ENCODE measurements at regions not wholly inside any gene's neighbourhood (a gene's known extent, or its start where the extent isn't known, plus 50 kb on each side); places are given as distances from the start of the nearest gene placed in this dataset.

DNA sequence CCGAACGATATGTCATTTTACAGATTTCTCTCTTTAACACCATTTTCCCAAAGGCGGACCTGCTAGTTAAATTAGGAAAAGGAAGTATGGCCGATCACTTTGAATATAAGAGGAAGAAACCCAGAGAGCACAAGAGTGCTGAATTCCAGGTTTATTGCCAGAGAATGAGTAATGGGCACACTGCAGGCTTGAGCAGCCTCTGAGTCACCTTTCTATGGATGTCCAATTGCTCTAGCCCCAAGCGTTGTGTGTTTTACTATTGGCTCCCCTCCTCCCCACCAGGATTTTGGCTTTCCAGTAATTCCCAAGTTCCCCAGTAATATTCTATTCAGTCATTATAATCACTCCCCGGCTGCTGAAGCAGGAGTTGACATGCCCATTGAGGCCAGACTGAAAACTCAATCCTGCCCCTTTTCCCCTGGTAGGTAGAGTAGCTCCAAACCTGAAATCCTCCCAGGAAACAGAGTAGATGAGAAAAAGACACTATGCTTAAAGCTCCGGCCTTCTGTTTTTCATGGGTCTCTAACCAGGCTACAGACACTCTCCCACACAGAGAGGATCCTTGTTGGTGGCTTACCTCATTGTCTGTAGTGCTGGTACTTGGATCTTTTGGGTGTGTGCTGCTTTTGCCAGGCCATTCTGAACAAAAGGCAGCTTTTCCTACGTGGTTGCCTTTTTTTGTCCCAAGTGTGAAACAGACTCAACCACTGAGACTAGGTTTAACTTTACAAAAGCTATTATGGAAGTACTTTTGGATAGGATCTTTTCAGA lies 704.3 kb upstream of the FLRT2 start:
- TF ChIP-seq CTCF (IDR thresholded peaks at IDR 0.05) (no peak), POLR2AphosphoS5 (IDR thresholded peaks at IDR 0.05; ENCODE audit: insufficient read depth in 1 of 2, low read depth in 1 of 2) (no peak)

Measured in vagina (tissue), 2 donors.